B cell (primary cell): ENCODE measurements at regions not wholly inside any gene's neighbourhood (a gene's known extent, or its start where the extent isn't known, plus 50 kb on each side); places are given as distances from the start of the nearest gene placed in this dataset.

Experiments
- ATAC-seq: fragments of 200-7000 bp; cut with Tn5 transposase; one replicate; pipeline ENCODE4 v1.10.0; 2021; ENCODE audit warnings: low read depth, mild to moderate bottlenecking, moderate number of reproducible peaks, moderate library complexity
- CTCF ChIA-PET: fragments of 350-600 bp; sonication (Branson Sonifier 250); formaldehyde crosslinking; loops from one replicate; lab custom pipeline; 2021; ENCODE audit warnings: antibody characterized with exemption, inconsistent platforms; lab: Charles Lee
- POLR2A ChIA-PET: fragments of 350-600 bp; sonication (Branson Sonifier 250); formaldehyde crosslinking; loops from one replicate; lab custom pipeline; 2021; ENCODE audit warnings: antibody characterized with exemption; lab: Charles Lee
- DNase-seq: peaks from one replicate; pipeline ENCODE4 v3.0.0; 2013
- H2AFZ ChIP-seq: 2 replicates; pipeline ENCODE4 v1.6.1; 2012; ENCODE audit warnings: mild to moderate bottlenecking, low read depth, low read length; ENCODE audit not compliant: insufficient read depth, poor library complexity, severe bottlenecking
- H3K27ac ChIP-seq, 2 donors: 1 replicate in 1 of 2; 2 replicates in 1 of 2; pipeline ENCODE4 v1.5.1; 2012 to 2013; ENCODE audit warnings: low read length in 2 of 2, mild to moderate bottlenecking in 2 of 2, moderate library complexity in 1 of 2
- H3K27me3 ChIP-seq, 4 experiments: fragments of 200-600 bp in 1 of 4; sonication (generic) in 1 of 4; replicated peaks in 1 of 4; 1 replicate in 2 of 4; 2 replicates in 2 of 4; pipeline versions ENCODE4 v1.6.1 to v1.7.0; 2013 to 2016; ENCODE audit warnings: low read length in 3 of 4, mild to moderate bottlenecking in 2 of 4, mixed read lengths in 1 of 4, moderate library complexity in 1 of 4; ENCODE audit not compliant: insufficient read depth in 4 of 4, control insufficient read depth in 3 of 4; ENCODE audit errors: control extremely low read depth in 1 of 4
- H3K36me3 ChIP-seq, 2 experiments: replicated peaks in 1 of 2; 1 replicate in 1 of 2; 2 replicates in 1 of 2; pipeline versions ENCODE4 v1.6.1 to v1.7.1; 2013; ENCODE audit warnings: low read length in 1 of 2; ENCODE audit not compliant: insufficient read depth in 2 of 2, control insufficient read depth in 1 of 2; ENCODE audit errors: control extremely low read depth in 1 of 2, extremely low read depth in 1 of 2
- H3K4me1 ChIP-seq, 2 donors: fragments of 200-600 bp in 1 of 2; sonication (generic) in 1 of 2; 1 replicate in 1 of 2; 2 replicates in 1 of 2; pipeline versions ENCODE4 v1.5.1 to v1.6.1; 2013 to 2017; ENCODE audit warnings: low read length in 2 of 2; ENCODE audit not compliant: control insufficient read depth in 2 of 2, insufficient read depth in 2 of 2
- H3K4me2 ChIP-seq: replicated peaks from 2 replicates; pipeline ENCODE3; 2012; ENCODE audit warnings: mild to moderate bottlenecking, low read depth, low read length; ENCODE audit not compliant: poor library complexity, severe bottlenecking
- H3K4me3 ChIP-seq, 5 experiments: fragments of 200-600 bp in 1 of 5; sonication (generic) in 1 of 5; 1 replicate in 3 of 5; 2 replicates in 2 of 5; pipeline versions ENCODE4 v1.5.1 to v1.7.0; 2011 to 2016; ENCODE audit warnings: low read length in 4 of 5, mild to moderate bottlenecking in 4 of 5, low read depth in 2 of 5, control low read depth in 1 of 5, moderate library complexity in 1 of 5; ENCODE audit not compliant: insufficient read depth in 1 of 5; ENCODE audit errors: control extremely low read depth in 1 of 5, extremely low read depth in 1 of 5
- H3K79me2 ChIP-seq: fragments of 200-600 bp; sonication (generic); one replicate; pipeline ENCODE4 v1.6.0; 2016; ENCODE audit warnings: low read length; ENCODE audit not compliant: control insufficient read depth, insufficient read depth
- H3K9ac ChIP-seq: fragments of 200-600 bp; sonication (generic); 2 replicates; pipeline ENCODE4 v1.6.1; 2017; ENCODE audit warnings: mild to moderate bottlenecking, low read length, moderate library complexity
- H3K9me3 ChIP-seq, 3 donors: one replicate each; pipeline versions ENCODE4 v1.6.1 to v1.7.1; 2013; ENCODE audit warnings: low read length in 2 of 3; ENCODE audit not compliant: control insufficient read depth in 2 of 3, insufficient read depth in 1 of 3; ENCODE audit errors: control extremely low read depth in 1 of 3
- H4K20me1 ChIP-seq: 2 replicates; pipeline ENCODE4 v1.6.0; 2012; ENCODE audit warnings: mild to moderate bottlenecking, low read length; ENCODE audit not compliant: insufficient read depth, control insufficient read depth, poor library complexity, severe bottlenecking
- H3K27ac Mint-ChIP-seq: one replicate; pipeline ENCODE4 v1.8.0; 2021; ENCODE audit warnings: mixed read lengths
- H3K27me3 Mint-ChIP-seq: one replicate; pipeline ENCODE4 v1.8.0; 2021; ENCODE audit warnings: mixed read lengths
- H3K4me1 Mint-ChIP-seq: one replicate; pipeline ENCODE4 v1.8.0; 2021; ENCODE audit warnings: mixed read lengths
- H3K4me3 Mint-ChIP-seq: one replicate; pipeline ENCODE4 v1.8.0; 2021; ENCODE audit warnings: mixed read lengths
- H3K9me3 Mint-ChIP-seq: one replicate; pipeline ENCODE4 v1.8.0; 2022; ENCODE audit warnings: mixed read lengths; ENCODE audit not compliant: insufficient read depth
- CTCF ChIP-seq: fragments of 200-600 bp; IDR thresholded peaks from one replicate; pipeline ENCODE4 v1.8.0; 2022; ENCODE audit warnings: antibody characterized with exemption, mild to moderate bottlenecking
- EZH2 ChIP-seq: IDR thresholded peaks from 2 replicates; pipeline ENCODE4 v1.6.1; 2012; ENCODE audit warnings: borderline replicate concordance, low read depth, mild to moderate bottlenecking, moderate library complexity, low read length; ENCODE audit not compliant: insufficient read depth, poor library complexity, severe bottlenecking
- WGBS: methylation state at CpG from one replicate; pipeline ENCODE4 v1.1.5; 2013; ENCODE audit warnings: missing lambda C conversion rate; ENCODE audit not compliant: insufficient coverage; 5-methylcytosine and 5-hydroxymethylcytosine counted together
- intact Hi-C: fragments of 100-400 bp; cut with micrococcal nuclease; formaldehyde crosslinking; loops from one replicate; pipeline ENCODE4 v1.10.0; 2022

GRCh38 chr12:115273456-115273855 lies 589.5 kb upstream of the TBX3 start:
- no peaks in the 10 kb centered on the region for H3K4me1 ChIP-seq
- no peak overlapping the region for H2AFZ ChIP-seq
- H3K9me3 ChIP-seq: no peaks in the 10 kb centered on the region
- ATAC-seq: no peak
- H3K27me3 Mint-ChIP-seq: no peaks in the 10 kb centered on the region
- no peak for DNase-seq
- no peaks in the 10 kb centered on the region for H3K9me3 Mint-ChIP-seq
- no CpG with 5 or more reads among the region's 2 CpGs for WGBS
- no peak overlapping the region for H3K27ac ChIP-seq
- H3K4me1 Mint-ChIP-seq: no peaks in the 10 kb centered on the region
- H3K4me2 ChIP-seq: no peak overlapping the region
- no peak overlapping the region for H3K27ac Mint-ChIP-seq
- ChIA-PET CTCF (no interaction called here), POLR2A (no interaction called here)
- H3K9ac ChIP-seq: no peak overlapping the region
- no peak overlapping the region for H3K4me3 Mint-ChIP-seq
- no peaks in the 10 kb centered on the region for H3K79me2 ChIP-seq
- H3K4me3 ChIP-seq: no peak overlapping the region
- intact Hi-C loops: no loop called here
- H3K27me3 ChIP-seq: no peaks in the 10 kb centered on the region
- H4K20me1 ChIP-seq: no peaks in the 10 kb centered on the region
- no peaks in the 10 kb centered on the region for H3K36me3 ChIP-seq
- TF ChIP-seq EZH2: no peak

GRCh38 chr12:115268451-115268850 lies 584.5 kb upstream of the TBX3 start:
- no peak overlapping the region for H3K9ac ChIP-seq
- intact Hi-C loops: no loop called here
- H3K27ac ChIP-seq: no peak overlapping the region
- no peaks in the 10 kb centered on the region for H3K4me1 ChIP-seq
- ChIA-PET CTCF (no interaction called here), POLR2A (no interaction called here)
- no peaks in the 10 kb centered on the region for H3K4me1 Mint-ChIP-seq
- no peak overlapping the region for H3K27ac Mint-ChIP-seq
- H3K27me3 ChIP-seq: no peaks in the 10 kb centered on the region
- 100% methylated on average over 2 of the region's 4 CpGs for WGBS
- no peak for ATAC-seq
- H3K36me3 ChIP-seq: no peaks in the 10 kb centered on the region
- no peak for DNase-seq
- no peaks in the 10 kb centered on the region for H3K79me2 ChIP-seq
- H3K4me3 ChIP-seq: no peak overlapping the region
- no peaks in the 10 kb centered on the region for H3K27me3 Mint-ChIP-seq
- peaks cover 0 to 7% (median 0%) of the 10 kb centered on the region in 3 donors for H3K9me3 ChIP-seq
- no peak overlapping the region for H3K4me2 ChIP-seq
- H3K4me3 Mint-ChIP-seq: no peak overlapping the region
- no peaks in the 10 kb centered on the region for H4K20me1 ChIP-seq
- no peak for TF ChIP-seq EZH2
- TF ChIP-seq CTCF: no peak
- no peaks in the 10 kb centered on the region for H3K9me3 Mint-ChIP-seq
- no peak overlapping the region for H2AFZ ChIP-seq
